Panc1 (cell line): ENCODE measurements at regions not wholly inside any gene's neighbourhood (a gene's known extent, or its start where the extent isn't known, plus 50 kb on each side); places are given as distances from the start of the nearest gene placed in this dataset.

Experiments
- ATAC-seq: fragments of 200-7000 bp; cut with Tn5 transposase; 2 replicates; pipeline ENCODE4 v1.9.1; 2020; ENCODE audit warnings: mild to moderate bottlenecking, moderate library complexity
- BruUV-seq: library from RNA; stranded (reverse); fragments of 400-500 nt; replicated peaks from 2 replicates; lab custom pipeline; 2021; lab: Mats Ljungman, UMichigan
- CTCF ChIA-PET: fragments of 300-600 bp; sonication (Branson Sonifier 250); formaldehyde crosslinking; loops from one replicate; lab custom pipeline; 2022; ENCODE audit warnings: antibody characterized with exemption; lab: Charles Lee
- POLR2A ChIA-PET: fragments of 300-600 bp; sonication (Branson Sonifier 250); formaldehyde crosslinking; loops from one replicate; lab custom pipeline; 2022; ENCODE audit warnings: antibody characterized with exemption; lab: Charles Lee
- DNase-seq: peaks from one replicate; pipeline ENCODE4 v3.0.0-alpha.2; 2010; ENCODE audit warnings: low read depth, low spot score
- H3K27ac ChIP-seq: 2 replicates; pipeline ENCODE4 v1.5.1; 2011; ENCODE audit warnings: mild to moderate bottlenecking, low read length, inconsistent platforms
- H3K27me3 ChIP-seq: fragments of 200-500 bp; sonication (Bioruptor generic); 2 replicates; pipeline ENCODE4 v1.6.0; 2014; ENCODE audit warnings: low read length, inconsistent platforms; ENCODE audit not compliant: control insufficient read depth, insufficient read depth
- H3K36me3 ChIP-seq: fragments of 200-500 bp; sonication (Bioruptor generic); 2 replicates; pipeline ENCODE4 v1.5.1; 2014; ENCODE audit warnings: inconsistent platforms, mild to moderate bottlenecking, low read length, moderate library complexity; ENCODE audit not compliant: control insufficient read depth, insufficient read depth
- H3K4me1 ChIP-seq: 2 replicates; pipeline ENCODE4 v1.5.1; 2011; ENCODE audit warnings: inconsistent platforms, mild to moderate bottlenecking, low read length, moderate library complexity; ENCODE audit not compliant: control insufficient read depth, insufficient read depth
- H3K4me3 ChIP-seq, 2 experiments: 2 replicates each; pipeline ENCODE4 v1.5.1; 2011 to 2012; ENCODE audit warnings: low read depth in 2 of 2, low read length in 2 of 2, mild to moderate bottlenecking in 2 of 2, inconsistent platforms in 1 of 2, moderate library complexity in 1 of 2
- H3K9me3 ChIP-seq: fragments of 200-500 bp; sonication (Bioruptor generic); 2 replicates; pipeline ENCODE4 v1.5.1; 2014; ENCODE audit warnings: low read depth, mild to moderate bottlenecking, inconsistent platforms, low read length, moderate library complexity; ENCODE audit not compliant: control insufficient read depth, insufficient read depth
- POLR2AphosphoS5 ChIP-seq: IDR thresholded peaks from 2 replicates; pipeline ENCODE4 v1.6.1; 2012; ENCODE audit warnings: mild to moderate bottlenecking, low read depth, low read length, moderate library complexity
- SIN3A ChIP-seq: IDR thresholded peaks from 2 replicates; pipeline ENCODE4 v1.6.1; 2012; ENCODE audit warnings: low read depth, mild to moderate bottlenecking, low read length, moderate library complexity, borderline replicate concordance; ENCODE audit not compliant: insufficient read depth
- TCF7L2 ChIP-seq: IDR thresholded peaks from 2 replicates; pipeline ENCODE4 v1.6.1; 2011; ENCODE audit warnings: mild to moderate bottlenecking, low read depth, low read length, inconsistent platforms
- in situ Hi-C: cut with HindIII; loops from 2 replicates; pipeline ENCODE4 v1.10.0; 2016; ENCODE audit warnings: low sequenced_read_pairs, low pct_unique_long_range_greater_than_20kb
- intact Hi-C: fragments of 100-400 bp; cut with micrococcal nuclease; formaldehyde crosslinking; loops from one replicate; pipeline ENCODE4 v1.10.0; 2022; ENCODE audit not compliant: unreplicated experiment
- TF ChIP-seq, protein P1 (sequence below): fragments of 450-650 bp; IDR thresholded peaks from 2 replicates; pipeline ENCODE4 v1.5.1; 2017; ENCODE audit warnings: mild to moderate bottlenecking
- TF ChIP-seq, protein P2 (sequence below), 2 experiments: IDR thresholded peaks; 2 replicates each; pipeline ENCODE4 v1.6.1; 2011 to 2012; ENCODE audit warnings: low read depth in 2 of 2, control low read depth in 1 of 2, low read length in 1 of 2, mild to moderate bottlenecking in 1 of 2, moderate library complexity in 1 of 2; ENCODE audit not compliant: insufficient read depth in 1 of 2

DNA sequence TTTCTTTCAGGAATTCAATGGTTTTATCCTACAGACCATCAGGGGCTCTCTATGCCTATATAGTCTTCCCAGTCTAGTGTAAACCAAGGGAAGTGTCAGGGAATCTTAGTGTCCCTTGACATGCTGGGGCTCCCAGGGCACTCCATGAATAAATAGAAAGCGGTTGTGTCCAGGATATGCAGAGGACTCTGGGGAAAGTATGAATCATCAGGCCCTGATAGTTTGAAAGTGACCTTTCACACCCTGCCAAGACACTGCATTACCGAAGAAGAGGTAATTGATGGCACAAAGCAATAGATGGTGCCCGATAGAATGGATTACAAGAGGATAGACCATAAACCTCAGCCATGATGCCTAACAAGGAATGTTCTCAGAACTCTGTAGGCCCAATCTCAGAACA is 163.3 kb upstream of the DAPK1 start:
- BruUV-seq: no TSS peak
- TF ChIP-seq SIN3A (no peak), TCF7L2 (no peak), POLR2AphosphoS5 (no peak)
- TF ChIP-seq, protein P1, sequence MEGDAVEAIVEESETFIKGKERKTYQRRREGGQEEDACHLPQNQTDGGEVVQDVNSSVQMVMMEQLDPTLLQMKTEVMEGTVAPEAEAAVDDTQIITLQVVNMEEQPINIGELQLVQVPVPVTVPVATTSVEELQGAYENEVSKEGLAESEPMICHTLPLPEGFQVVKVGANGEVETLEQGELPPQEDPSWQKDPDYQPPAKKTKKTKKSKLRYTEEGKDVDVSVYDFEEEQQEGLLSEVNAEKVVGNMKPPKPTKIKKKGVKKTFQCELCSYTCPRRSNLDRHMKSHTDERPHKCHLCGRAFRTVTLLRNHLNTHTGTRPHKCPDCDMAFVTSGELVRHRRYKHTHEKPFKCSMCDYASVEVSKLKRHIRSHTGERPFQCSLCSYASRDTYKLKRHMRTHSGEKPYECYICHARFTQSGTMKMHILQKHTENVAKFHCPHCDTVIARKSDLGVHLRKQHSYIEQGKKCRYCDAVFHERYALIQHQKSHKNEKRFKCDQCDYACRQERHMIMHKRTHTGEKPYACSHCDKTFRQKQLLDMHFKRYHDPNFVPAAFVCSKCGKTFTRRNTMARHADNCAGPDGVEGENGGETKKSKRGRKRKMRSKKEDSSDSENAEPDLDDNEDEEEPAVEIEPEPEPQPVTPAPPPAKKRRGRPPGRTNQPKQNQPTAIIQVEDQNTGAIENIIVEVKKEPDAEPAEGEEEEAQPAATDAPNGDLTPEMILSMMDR: no peak
- TF ChIP-seq, protein P2, sequence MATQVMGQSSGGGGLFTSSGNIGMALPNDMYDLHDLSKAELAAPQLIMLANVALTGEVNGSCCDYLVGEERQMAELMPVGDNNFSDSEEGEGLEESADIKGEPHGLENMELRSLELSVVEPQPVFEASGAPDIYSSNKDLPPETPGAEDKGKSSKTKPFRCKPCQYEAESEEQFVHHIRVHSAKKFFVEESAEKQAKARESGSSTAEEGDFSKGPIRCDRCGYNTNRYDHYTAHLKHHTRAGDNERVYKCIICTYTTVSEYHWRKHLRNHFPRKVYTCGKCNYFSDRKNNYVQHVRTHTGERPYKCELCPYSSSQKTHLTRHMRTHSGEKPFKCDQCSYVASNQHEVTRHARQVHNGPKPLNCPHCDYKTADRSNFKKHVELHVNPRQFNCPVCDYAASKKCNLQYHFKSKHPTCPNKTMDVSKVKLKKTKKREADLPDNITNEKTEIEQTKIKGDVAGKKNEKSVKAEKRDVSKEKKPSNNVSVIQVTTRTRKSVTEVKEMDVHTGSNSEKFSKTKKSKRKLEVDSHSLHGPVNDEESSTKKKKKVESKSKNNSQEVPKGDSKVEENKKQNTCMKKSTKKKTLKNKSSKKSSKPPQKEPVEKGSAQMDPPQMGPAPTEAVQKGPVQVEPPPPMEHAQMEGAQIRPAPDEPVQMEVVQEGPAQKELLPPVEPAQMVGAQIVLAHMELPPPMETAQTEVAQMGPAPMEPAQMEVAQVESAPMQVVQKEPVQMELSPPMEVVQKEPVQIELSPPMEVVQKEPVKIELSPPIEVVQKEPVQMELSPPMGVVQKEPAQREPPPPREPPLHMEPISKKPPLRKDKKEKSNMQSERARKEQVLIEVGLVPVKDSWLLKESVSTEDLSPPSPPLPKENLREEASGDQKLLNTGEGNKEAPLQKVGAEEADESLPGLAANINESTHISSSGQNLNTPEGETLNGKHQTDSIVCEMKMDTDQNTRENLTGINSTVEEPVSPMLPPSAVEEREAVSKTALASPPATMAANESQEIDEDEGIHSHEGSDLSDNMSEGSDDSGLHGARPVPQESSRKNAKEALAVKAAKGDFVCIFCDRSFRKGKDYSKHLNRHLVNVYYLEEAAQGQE (IDR thresholded peaks at IDR 0.05; ENCODE audit: insufficient read depth in 1 of 2, low read depth in 2 of 2, low read length in 1 of 2): no peak
- CTCF ChIA-PET: no interaction called here
- no peaks in the 10 kb centered on the region for H3K9me3 ChIP-seq
- intact Hi-C loops (no loop called here), in situ Hi-C loops (no loop called here)
- H3K27me3 ChIP-seq: no peaks in the 10 kb centered on the region; the same call in 1 of the 2 replicates
- ATAC-seq (no peak), DNase-seq (no peak)
- no peaks in the 10 kb centered on the region for H3K36me3 ChIP-seq
- POLR2A ChIA-PET: no interaction called here
- no peak overlapping the region for H3K4me3 ChIP-seq
- no peaks in the 10 kb centered on the region for H3K4me1 ChIP-seq
- no peak overlapping the region for H3K27ac ChIP-seq

DNA sequence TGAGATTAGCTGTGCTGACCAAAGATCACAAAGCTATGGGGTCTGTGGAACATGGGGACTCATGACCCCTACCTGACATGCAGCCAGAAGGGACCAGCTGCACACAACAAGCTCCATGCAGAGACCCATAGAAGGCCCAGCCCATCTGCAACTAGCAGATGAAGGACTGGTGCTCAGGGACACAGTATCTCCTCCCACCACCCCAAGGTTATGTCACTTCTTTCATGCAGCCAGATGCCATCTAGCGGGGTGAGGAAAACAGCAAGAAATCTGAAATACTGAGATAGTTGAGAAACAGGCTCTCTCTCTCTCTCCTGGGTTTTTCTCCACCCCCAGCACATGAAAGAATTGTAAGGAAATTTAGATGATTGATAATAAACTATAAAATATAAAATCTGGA is 161.3 kb upstream of the DAPK1 start:
- ChIA-PET CTCF (no interaction called here), POLR2A (no interaction called here)
- H3K27ac ChIP-seq: no peak overlapping the region
- in situ Hi-C loops: no loop called here
- no peaks in the 10 kb centered on the region for H3K9me3 ChIP-seq
- H3K27me3 ChIP-seq: no peaks in the 10 kb centered on the region; the same call in 1 of the 2 replicates
- TF ChIP-seq POLR2AphosphoS5 (no peak), TCF7L2 (no peak), SIN3A (no peak)
- TF ChIP-seq, protein P2 (IDR thresholded peaks at IDR 0.05; ENCODE audit: insufficient read depth in 1 of 2, low read depth in 2 of 2, low read length in 1 of 2): no peak
- TF ChIP-seq, protein P1: no peak
- no peak overlapping the region for H3K4me3 ChIP-seq
- ATAC-seq (no peak), DNase-seq (no peak)
- H3K36me3 ChIP-seq: no peaks in the 10 kb centered on the region
- no peaks in the 10 kb centered on the region for H3K4me1 ChIP-seq
- intact Hi-C loops: loop anchor here (1.0 to 5.0 kb wide), 2 partner anchors 326 to 476 kb away; no protein-coding TSS in a partner anchor
- BruUV-seq: no TSS peak
